A673 (cell line): ENCODE measurements at regions not wholly inside any gene's neighbourhood (a gene's known extent, or its start where the extent isn't known, plus 50 kb on each side); places are given as distances from the start of the nearest gene placed in this dataset.

Source experiments
- EZH2 ChIP-seq: fragments of 200-600 bp; sonication (generic); IDR thresholded peaks from 2 replicates; pipeline ENCODE4 v1.6.1; 2017; ENCODE audit warnings: borderline replicate concordance, low read depth, mild to moderate bottlenecking, mixed read lengths, antibody characterized with exemption, low read length; ENCODE audit not compliant: poor library complexity, severe bottlenecking
- TF ChIP-seq, protein P1 (sequence below): fragments of 300-800, 200-600 bp; sonication (generic); conservative IDR thresholded peaks from 2 replicates; pipeline ENCODE4 v1.5.1; 2017; ENCODE audit warnings: low read depth, mild to moderate bottlenecking, antibody characterized with exemption, low read length, moderate library complexity, mixed read lengths

DNA sequence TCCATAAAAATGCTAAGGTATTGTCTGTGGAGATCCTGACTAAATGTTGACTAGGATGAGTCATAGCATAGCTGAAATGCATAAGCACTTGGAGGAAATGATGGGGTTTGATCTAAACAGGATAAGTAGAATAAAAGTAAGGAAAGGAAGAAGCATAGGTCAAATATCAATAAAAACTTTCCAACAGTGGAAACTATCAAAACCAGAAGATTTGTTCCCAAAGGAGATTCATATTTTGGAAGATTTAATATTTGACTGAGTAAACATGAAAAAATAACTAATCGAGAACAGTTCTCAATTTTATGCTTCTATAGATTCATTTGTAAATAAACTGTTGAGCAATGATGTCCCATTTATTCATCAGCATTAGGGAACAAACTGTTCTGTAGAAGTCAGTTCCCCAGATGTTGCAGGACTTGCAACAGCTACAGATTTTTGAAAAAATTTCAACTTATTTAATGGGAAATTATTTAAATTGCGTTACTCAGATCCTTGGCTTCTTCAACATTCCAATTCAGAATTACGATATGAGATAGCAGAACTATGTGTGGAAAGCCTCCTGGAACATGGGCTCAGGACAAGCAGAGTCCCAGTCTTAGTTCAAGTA lies 133.7 kb upstream of the TBX18 start:
- TF ChIP-seq, protein P1, sequence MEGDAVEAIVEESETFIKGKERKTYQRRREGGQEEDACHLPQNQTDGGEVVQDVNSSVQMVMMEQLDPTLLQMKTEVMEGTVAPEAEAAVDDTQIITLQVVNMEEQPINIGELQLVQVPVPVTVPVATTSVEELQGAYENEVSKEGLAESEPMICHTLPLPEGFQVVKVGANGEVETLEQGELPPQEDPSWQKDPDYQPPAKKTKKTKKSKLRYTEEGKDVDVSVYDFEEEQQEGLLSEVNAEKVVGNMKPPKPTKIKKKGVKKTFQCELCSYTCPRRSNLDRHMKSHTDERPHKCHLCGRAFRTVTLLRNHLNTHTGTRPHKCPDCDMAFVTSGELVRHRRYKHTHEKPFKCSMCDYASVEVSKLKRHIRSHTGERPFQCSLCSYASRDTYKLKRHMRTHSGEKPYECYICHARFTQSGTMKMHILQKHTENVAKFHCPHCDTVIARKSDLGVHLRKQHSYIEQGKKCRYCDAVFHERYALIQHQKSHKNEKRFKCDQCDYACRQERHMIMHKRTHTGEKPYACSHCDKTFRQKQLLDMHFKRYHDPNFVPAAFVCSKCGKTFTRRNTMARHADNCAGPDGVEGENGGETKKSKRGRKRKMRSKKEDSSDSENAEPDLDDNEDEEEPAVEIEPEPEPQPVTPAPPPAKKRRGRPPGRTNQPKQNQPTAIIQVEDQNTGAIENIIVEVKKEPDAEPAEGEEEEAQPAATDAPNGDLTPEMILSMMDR = no peak
- TF ChIP-seq EZH2 = no peak
